Naive B cell (primary cell): ENCODE measurements at regions not wholly inside any gene's neighbourhood (a gene's known extent, or its start where the extent isn't known, plus 50 kb on each side); places are given as distances from the start of the nearest gene placed in this dataset.
A peak's percentile ranks its signal among the peaks of the same experiment; 100 is the strongest.

Experiments used
- ATAC-seq, 2 donors: fragments of 150-1000 bp; cut with Tn5 transposase; 2 replicates each; pipeline ENCODE4 v1.10.0; 2021; ENCODE audit warnings: low read depth in 2 of 2, mild to moderate bottlenecking in 2 of 2, moderate library complexity in 2 of 2
- DNase-seq: peaks from one replicate; pipeline ENCODE4 v3.0.0; 2022
- H3K27ac Mint-ChIP-seq, 6 donors: one replicate each; pipeline ENCODE4 v1.8.0; 2020 to 2022; ENCODE audit warnings: mild to moderate bottlenecking in 6 of 6, mixed read lengths in 6 of 6, moderate library complexity in 5 of 6, inconsistent platforms in 2 of 6
- H3K27me3 Mint-ChIP-seq, 3 donors: one replicate each; pipeline ENCODE4 v1.8.0; 2021 to 2022; ENCODE audit warnings: mixed read lengths in 3 of 3, mild to moderate bottlenecking in 1 of 3
- H3K36me3 Mint-ChIP-seq, 2 donors: one replicate each; pipeline ENCODE4 v1.8.0; 2020 to 2022; ENCODE audit warnings: mixed read lengths in 2 of 2, inconsistent platforms in 1 of 2, mild to moderate bottlenecking in 1 of 2
- H3K4me1 Mint-ChIP-seq, 3 donors: one replicate each; pipeline ENCODE4 v1.8.0; 2020 to 2022; ENCODE audit warnings: mixed read lengths in 3 of 3, inconsistent platforms in 1 of 3, mild to moderate bottlenecking in 1 of 3, moderate library complexity in 1 of 3
- H3K4me3 Mint-ChIP-seq, 8 donors: one replicate each; pipeline ENCODE4 v1.8.0; 2020 to 2022; ENCODE audit warnings: mild to moderate bottlenecking in 8 of 8, mixed read lengths in 8 of 8, moderate library complexity in 8 of 8, inconsistent platforms in 2 of 8
- H3K9me3 Mint-ChIP-seq, 7 donors: one replicate each; pipeline ENCODE4 v1.8.0; 2020 to 2022; ENCODE audit warnings: mixed read lengths in 7 of 7, mild to moderate bottlenecking in 5 of 7, inconsistent platforms in 2 of 7, moderate library complexity in 1 of 7

DNA sequence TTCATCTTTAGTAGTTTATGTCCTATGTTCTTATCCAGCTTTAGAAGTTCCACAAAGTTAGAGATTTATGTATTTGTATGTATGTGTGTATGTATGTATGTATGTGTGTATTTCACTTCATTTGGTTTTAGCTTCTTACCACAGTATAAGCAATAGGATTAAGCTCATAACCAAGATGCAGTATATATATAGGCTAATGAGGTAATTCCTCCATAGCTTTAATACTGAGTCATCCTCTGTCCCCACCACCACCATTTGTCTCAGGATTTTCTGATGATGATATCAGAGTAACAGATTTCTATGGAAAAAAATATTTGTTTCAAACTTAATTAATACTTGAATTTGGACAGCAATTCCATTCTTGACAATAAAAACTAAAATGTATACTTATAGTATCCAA is 159.2 kb downstream of the SOX11 start:
- Mint-ChIP-seq H3K4me1 (no peaks in the 10 kb centered on the region), H3K9me3 (peaks cover 0 to 16% (median 3%) of the 10 kb centered on the region in 7 donors), H3K27ac (no peak overlapping the region), H3K27me3 (no peaks in the 10 kb centered on the region), H3K36me3 (no peaks in the 10 kb centered on the region), H3K4me3 (no peak overlapping the region)
- DNase-seq (no peak), ATAC-seq (no peak)

DNA sequence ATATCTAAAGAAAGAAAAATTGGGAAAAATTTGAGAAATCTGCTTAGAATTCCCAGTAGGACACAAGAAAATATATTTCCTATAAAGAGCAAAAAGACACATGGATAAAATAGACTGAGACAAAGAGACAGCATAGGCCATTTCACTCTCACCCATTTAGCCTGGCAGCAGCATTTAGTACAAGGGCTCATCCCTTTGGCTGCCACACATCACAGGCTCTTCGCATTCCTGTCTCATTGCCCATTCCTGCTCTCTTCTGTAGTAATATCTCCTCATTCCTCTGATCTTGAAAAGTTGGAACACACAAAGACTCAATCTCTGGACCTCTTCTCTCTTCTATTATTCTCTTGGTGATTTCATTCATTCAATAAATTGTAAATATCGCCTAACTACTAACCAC is 162.6 kb downstream of the SOX11 start:
- ATAC-seq (no peak), DNase-seq (no peak)
- H3K4me3 Mint-ChIP-seq = no peak overlapping the region
- H3K9me3 Mint-ChIP-seq = peaks cover 0 to 17% (median 11%) of the 10 kb centered on the region in 7 donors
- H3K27ac Mint-ChIP-seq = no peak overlapping the region
- H3K27me3 Mint-ChIP-seq = no peaks in the 10 kb centered on the region
- H3K4me1 Mint-ChIP-seq = no peaks in the 10 kb centered on the region
- H3K36me3 Mint-ChIP-seq = no peaks in the 10 kb centered on the region

DNA sequence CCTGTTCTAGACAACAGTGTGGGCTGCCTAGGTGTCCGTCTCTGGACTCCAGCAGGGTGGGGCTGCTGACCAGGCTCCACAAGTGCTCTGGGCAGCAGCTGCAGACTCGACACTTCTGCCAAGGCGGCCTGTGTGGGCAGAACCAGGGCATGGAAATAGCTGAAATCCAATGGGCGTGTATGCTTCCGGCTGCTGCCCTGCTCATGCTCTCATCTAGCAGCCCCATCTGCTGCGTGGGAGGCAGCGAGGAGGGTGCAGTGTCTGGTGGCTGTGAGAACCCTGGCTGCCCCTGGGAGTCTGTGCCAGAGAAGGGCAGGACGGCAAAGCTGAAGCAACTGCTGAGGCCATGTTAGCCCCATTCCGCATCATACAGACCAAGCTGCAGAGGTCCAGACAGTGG is 174.9 kb downstream of the SOX11 start:
- DNase-seq (no peak), ATAC-seq (no peak)
- no peaks in the 10 kb centered on the region for H3K36me3 Mint-ChIP-seq
- no peak overlapping the region for H3K27ac Mint-ChIP-seq
- H3K9me3 Mint-ChIP-seq = peaks cover 0 to 5% (median 4%) of the 10 kb centered on the region in 7 donors
- no peaks in the 10 kb centered on the region for H3K4me1 Mint-ChIP-seq
- H3K27me3 Mint-ChIP-seq = peaks cover 0 to 3% (median 0%) of the 10 kb centered on the region in 3 donors
- no peak overlapping the region for H3K4me3 Mint-ChIP-seq

DNA sequence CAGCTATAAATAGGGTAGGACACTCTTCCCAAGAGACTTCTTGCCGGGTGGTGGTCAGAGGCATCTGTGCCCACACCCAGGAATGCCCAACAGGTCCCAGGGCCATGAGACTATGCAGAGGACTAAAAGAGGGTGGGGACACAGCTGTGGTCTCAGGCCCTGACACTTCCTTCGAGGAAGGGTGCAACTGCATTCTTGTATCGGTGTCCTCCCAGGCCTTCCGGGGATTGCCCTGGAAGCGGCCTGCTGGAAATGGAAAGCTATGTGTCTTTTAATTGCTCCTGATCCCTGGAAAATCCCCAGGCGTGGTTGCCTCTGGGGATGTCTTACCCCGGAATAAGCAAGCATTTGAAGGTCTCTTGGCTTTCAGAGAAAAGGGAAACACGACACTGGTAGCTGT is 176.7 kb downstream of the SOX11 start:
- Mint-ChIP-seq H3K27me3 (peaks cover 0 to 3% (median 0%) of the 10 kb centered on the region in 3 donors), H3K36me3 (no peaks in the 10 kb centered on the region), H3K27ac (no peak overlapping the region), H3K4me1 (no peaks in the 10 kb centered on the region), H3K4me3 (no peak overlapping the region), H3K9me3 (peaks cover 3 to 16% (median 4%) of the 10 kb centered on the region in 7 donors)
- no peak for ATAC-seq
- DNase-seq = no peak

DNA sequence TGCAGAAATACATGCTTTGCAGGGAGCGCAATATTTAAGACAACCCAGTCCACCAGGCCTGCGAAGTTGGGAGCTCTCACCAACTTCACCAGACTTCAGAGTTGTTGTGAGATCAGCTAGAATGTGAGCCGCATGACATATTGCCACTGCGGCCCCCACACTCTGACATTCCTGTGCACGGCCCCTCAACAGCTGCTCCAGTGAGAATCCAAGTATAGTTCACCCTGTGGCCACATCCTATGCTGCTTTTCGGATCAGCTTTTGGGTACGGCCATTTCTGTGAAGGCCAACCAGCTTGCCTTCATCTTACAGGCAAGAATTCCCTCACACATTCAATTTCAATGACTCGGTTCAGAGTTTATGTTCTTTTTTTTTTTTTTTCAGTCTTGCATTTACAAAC is 177.8 kb downstream of the SOX11 start:
- Mint-ChIP-seq H3K4me3 (no peak overlapping the region), H3K27me3 (peaks cover 0 to 3% (median 0%) of the 10 kb centered on the region in 3 donors), H3K4me1 (no peaks in the 10 kb centered on the region)

DNA sequence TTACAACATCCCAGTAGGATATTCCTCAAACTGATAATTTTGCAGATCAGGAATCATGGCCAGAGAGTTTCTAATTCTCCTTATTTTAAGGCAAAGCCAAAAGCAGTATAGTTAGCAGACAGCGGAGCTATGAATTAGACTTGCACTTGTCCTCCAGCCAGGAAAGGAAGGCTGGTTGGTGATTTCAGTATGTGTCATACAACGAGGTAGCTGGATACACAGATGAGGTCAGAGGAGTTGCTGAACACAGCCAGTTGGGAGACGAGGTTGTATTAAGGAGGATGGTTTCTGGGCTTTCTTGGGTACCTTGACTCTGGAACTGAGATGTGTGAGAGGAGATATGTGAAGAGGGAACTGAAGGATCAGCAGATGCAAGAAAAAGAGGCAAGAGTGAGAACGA is 185.2 kb downstream of the SOX11 start:
- Mint-ChIP-seq H3K27me3 (no peaks in the 10 kb centered on the region), H3K4me3 (no peak overlapping the region), H3K9me3 (peaks cover 0 to 17% (median 3%) of the 10 kb centered on the region in 7 donors), H3K27ac (no peak overlapping the region), H3K4me1 (no peaks in the 10 kb centered on the region), H3K36me3 (no peaks in the 10 kb centered on the region)
- ATAC-seq (no peak), DNase-seq (no peak)

More for the DNA sequence above, 177.8 kb downstream of the SOX11 start:
- Mint-ChIP-seq H3K27ac (no peak overlapping the region), H3K36me3 (no peaks in the 10 kb centered on the region), H3K9me3 (peaks cover 0 to 18% (median 3%) of the 10 kb centered on the region in 7 donors)
- DNase-seq = no peak
- no peak for ATAC-seq

DNA sequence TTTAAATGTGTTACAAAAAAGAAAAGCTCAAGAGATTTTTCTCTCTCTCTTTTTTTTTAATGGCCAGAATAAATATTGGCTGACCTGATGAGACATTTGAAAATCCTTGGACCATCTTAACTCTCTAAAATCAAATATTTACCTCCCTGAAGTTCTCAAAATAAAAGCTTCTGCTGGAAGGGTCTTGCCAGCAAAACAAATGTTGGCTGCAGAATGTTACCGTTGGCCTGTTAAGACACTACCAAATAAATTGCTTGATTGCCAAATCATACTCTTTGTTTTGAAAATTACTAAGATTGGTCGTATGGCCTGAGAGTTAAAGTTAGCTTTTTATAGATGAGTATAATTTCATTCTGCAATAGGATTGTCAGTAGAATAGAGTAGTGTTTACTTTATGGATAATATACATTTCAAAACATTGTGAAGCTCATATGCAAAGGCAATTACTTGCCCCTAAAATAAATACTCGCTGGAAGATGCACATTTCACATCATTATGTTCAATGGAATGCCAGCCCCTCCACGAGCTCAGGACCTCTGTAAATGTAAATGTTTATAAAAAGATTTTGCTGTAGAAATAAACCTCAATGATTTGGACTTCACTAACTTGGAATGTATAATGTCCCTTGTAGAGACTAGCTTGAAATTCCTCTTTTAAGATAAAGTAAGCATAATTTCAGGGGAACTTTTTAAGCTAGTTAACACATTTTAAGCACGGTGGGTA is 193.4 kb downstream of the SOX11 start:
- Mint-ChIP-seq H3K27me3 (no peaks in the 10 kb centered on the region), H3K36me3 (no peaks in the 10 kb centered on the region), H3K4me1 (no peaks in the 10 kb centered on the region), H3K9me3 (peaks cover 0 to 16% (median 5%) of the 10 kb centered on the region in 7 donors), H3K27ac (no peak overlapping the region), H3K4me3 (no peak overlapping the region)
- DNase-seq (no peak), ATAC-seq (no peak)

DNA sequence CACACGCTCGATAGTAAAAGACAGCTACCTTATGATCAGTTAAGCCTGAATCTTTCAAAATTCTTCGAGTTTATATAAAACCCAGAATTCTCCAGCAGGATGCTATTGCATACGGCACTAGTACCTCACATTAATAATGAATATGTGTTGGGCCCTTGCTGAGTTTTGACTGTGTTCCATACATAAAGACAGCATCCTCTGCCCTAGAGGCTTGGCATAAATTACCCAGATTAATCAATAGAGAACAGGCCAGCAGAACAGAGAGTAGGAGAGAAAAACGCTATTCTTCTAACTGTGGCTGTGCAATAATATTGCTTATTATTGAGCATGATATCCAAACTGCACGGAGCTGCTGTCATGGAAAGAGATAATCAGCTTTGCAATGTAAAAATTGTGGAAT is 194.3 kb downstream of the SOX11 start:
- Mint-ChIP-seq H3K9me3 (peaks cover 0 to 15% (median 5%) of the 10 kb centered on the region in 7 donors), H3K27ac (no peak overlapping the region), H3K4me1 (no peaks in the 10 kb centered on the region), H3K4me3 (no peak overlapping the region), H3K36me3 (no peaks in the 10 kb centered on the region), H3K27me3 (no peaks in the 10 kb centered on the region)
- no peak for ATAC-seq
- no peak for DNase-seq

DNA sequence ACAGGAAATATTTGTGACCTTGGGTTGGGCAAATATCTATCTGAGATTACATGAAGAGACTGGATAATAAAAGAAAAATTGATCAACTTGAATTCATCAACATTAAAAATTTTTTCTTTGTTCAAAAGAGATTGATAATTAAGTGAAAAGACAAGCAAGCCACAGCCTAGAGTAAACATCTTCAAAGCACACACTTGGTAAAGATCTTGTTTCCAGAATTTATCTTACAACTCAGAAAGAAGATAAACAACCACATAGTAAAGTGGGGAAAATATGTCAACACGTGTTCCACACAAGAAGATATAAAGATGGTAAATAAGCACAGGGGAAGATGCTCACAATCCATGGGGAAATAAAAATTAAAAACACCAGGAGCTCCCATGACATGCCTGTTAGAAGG is 195.9 kb downstream of the SOX11 start:
- no peak for DNase-seq
- H3K36me3 Mint-ChIP-seq = no peaks in the 10 kb centered on the region
- no peaks in the 10 kb centered on the region for H3K4me1 Mint-ChIP-seq
- ATAC-seq = no peak
- H3K27me3 Mint-ChIP-seq = no peaks in the 10 kb centered on the region
- H3K27ac Mint-ChIP-seq = no peak overlapping the region
- no peak overlapping the region for H3K4me3 Mint-ChIP-seq
- H3K9me3 Mint-ChIP-seq = peaks cover 0 to 14% (median 3%) of the 10 kb centered on the region in 7 donors

DNA sequence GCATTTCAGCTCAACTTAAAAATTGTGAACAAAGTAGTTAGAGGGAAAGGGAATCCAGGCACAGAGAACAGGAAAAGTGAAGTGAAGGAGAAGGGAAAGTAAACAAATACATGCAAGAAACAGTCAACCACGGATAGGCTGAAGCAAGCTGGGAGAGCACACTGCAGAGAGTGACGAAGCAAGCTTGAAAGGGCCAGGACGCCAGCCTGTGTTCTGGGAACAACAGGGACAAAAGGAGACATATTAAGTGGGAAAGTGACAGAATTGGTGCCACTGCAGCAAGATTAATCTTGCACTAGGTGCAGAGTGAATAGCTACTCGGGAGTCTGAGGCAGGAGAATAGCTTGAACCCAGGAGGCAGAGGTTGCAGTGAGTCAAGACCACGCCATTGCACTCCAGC is 197.3 kb downstream of the SOX11 start:
- peaks cover 0 to 11% (median 4%) of the 10 kb centered on the region in 7 donors for H3K9me3 Mint-ChIP-seq
- DNase-seq (no peak), ATAC-seq (no peak)
- H3K27ac Mint-ChIP-seq = no peak overlapping the region
- H3K36me3 Mint-ChIP-seq = no peaks in the 10 kb centered on the region
- H3K4me1 Mint-ChIP-seq = no peaks in the 10 kb centered on the region
- no peaks in the 10 kb centered on the region for H3K27me3 Mint-ChIP-seq
- H3K4me3 Mint-ChIP-seq = no peak overlapping the region

DNA sequence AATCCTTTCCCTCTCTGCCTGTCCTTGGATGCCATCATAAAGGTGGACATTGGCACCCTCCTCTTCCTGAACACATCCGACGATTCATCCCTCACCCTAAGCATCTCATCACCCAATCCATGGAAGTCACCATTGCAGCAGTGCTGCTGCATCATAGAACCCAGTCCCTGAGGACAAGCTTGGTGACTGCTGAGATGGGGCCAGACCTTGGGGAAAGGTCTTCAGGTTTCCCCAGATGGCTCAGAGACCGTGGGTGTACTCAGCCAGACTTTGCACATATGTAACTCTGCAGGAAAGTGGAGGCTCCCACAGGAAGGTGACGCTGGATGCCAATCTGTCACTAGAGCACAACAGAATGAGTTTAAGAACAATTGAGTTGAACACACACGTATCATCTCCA is 202.2 kb downstream of the SOX11 start:
- ATAC-seq (no peak), DNase-seq (no peak)
- H3K4me1 Mint-ChIP-seq = no peaks in the 10 kb centered on the region
- peak overlapping the region in 1 of 6 donors; percentile 43 for H3K27ac Mint-ChIP-seq
- H3K27me3 Mint-ChIP-seq = no peaks in the 10 kb centered on the region
- no peaks in the 10 kb centered on the region for H3K36me3 Mint-ChIP-seq
- H3K4me3 Mint-ChIP-seq = no peak overlapping the region
- peaks cover 0 to 18% (median 5%) of the 10 kb centered on the region in 7 donors for H3K9me3 Mint-ChIP-seq

DNA sequence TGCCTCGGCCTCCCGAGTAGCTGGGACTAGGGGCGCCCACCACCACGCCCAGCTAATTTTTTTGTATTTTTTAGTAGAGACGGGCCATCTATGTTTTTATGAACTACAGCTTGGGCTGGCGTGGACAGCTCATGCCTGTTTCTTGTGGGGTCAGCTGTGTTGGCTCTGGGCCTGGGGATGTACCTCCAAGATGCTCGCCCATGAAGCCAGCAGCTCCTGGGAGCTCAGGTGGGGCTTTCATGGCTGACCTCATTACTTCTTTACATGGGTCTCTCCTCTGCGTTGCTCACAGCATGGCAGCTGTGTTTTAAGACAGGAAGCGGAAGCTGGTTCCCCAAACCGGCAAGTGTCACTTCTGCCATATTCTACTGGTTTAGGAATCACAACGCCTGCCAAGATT is 203.1 kb downstream of the SOX11 start:
- H3K4me1 Mint-ChIP-seq = no peaks in the 10 kb centered on the region
- no peaks in the 10 kb centered on the region for H3K36me3 Mint-ChIP-seq

DNA sequence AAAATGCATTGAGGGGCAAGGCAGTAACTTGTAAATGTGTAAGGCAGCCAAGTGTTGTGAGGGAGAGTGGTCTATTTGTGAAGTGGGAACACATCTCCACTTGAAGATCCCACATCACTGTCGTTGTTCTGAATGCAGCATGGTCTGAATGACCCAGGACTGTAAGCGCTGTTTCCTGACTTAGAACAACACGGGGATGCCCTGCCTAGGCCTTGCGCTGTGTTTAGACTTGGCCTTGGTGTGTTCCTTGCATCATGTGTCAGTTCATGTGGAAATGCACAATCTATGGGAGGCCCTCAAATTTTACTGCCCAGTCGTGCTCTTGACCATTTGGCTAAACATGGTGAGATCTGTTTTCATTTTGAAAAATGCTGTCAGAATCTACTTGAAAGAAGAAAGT is 205.1 kb downstream of the SOX11 start:
- no peak for DNase-seq
- Mint-ChIP-seq H3K4me1 (no peaks in the 10 kb centered on the region), H3K4me3 (no peak overlapping the region), H3K9me3 (peaks cover 0 to 15% (median 3%) of the 10 kb centered on the region in 7 donors), H3K27me3 (no peaks in the 10 kb centered on the region), H3K36me3 (no peaks in the 10 kb centered on the region), H3K27ac (no peak overlapping the region)
- ATAC-seq = no peak

More for the DNA sequence above, 203.1 kb downstream of the SOX11 start:
- no peak overlapping the region for H3K4me3 Mint-ChIP-seq
- H3K27ac Mint-ChIP-seq = no peak overlapping the region
- ATAC-seq = no peak
- no peaks in the 10 kb centered on the region for H3K27me3 Mint-ChIP-seq
- no peak for DNase-seq
- H3K9me3 Mint-ChIP-seq = peaks cover 0 to 15% (median 3%) of the 10 kb centered on the region in 7 donors

DNA sequence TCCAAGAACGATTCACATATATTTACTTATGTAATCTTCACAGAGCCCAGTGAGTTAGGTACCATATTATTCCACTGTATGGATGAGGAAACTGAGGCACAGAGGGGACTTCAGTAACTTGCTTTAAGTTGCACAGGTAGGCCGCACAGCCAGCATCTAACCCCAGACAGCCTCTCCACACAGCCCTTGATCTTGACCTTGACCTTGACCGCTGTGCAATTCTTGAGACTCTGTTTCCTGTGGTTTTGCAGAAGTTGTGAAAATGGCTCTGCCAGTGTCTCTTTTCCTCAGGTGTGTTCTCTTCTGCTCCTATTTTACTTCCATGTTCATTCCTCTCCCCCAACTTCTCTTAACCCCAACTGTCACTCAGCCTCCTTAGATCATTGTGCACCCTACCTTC is 206.5 kb downstream of the SOX11 start:
- Mint-ChIP-seq H3K36me3 (no peaks in the 10 kb centered on the region), H3K27me3 (no peaks in the 10 kb centered on the region), H3K9me3 (peaks cover 0 to 9% (median 3%) of the 10 kb centered on the region in 7 donors), H3K4me3 (no peak overlapping the region), H3K27ac (no peak overlapping the region), H3K4me1 (no peaks in the 10 kb centered on the region)
- ATAC-seq (no peak), DNase-seq (no peak)
